ENCODE measurements at regions not wholly inside any gene's neighbourhood (a gene's known extent, or its start where the extent isn't known, plus 50 kb on each side); places are given as distances from the start of the nearest gene placed in this dataset.

- Histone ChIP-seq H3K4me1 (peaks cover 0 to 36% (median 4%) of the 10 kb centered on the region in 10 experiments; a peak in 6 of 20 replicates), H3K27ac (no peak overlapping the region)
Measured at GRCh38 chr1:183734543-183735036, 70.3 kb upstream of the RGL1 start.

GRCh38 chr1:183733715-183734114 lies 71.2 kb upstream of the RGL1 start:
- Histone ChIP-seq H3K4me2 (no peak overlapping the region), H3K9me3 (replicated peaks in 1 of 11) (0 out of 22 replicates have a peak, but pooled peaks cover 0 to 3% (median 0%) of the 10 kb centered on the region in 11 experiments), H3K9ac (no peak overlapping the region), H4K20me1 (no peaks in the 10 kb centered on the region), H3K4me1 (peaks cover 0 to 36% (median 4%) of the 10 kb centered on the region in 10 experiments; a peak in 6 of 20 replicates), H3K4me3 (no peak overlapping the region), H3K27me3 (no peaks in the 10 kb centered on the region), H3K36me3 (no peaks in the 10 kb centered on the region), H3K27ac (no peak overlapping the region)
- TF ChIP-seq Cebpa-rat (IDR thresholded peaks at IDR 0.05), result no peak

More at GRCh38 chr1:183734543-183735036, 70.3 kb upstream of the RGL1 start:
- Histone ChIP-seq H3K36me3 (no peaks in the 10 kb centered on the region), H3K9ac (no peak overlapping the region), H3K4me3 (no peak overlapping the region), H3K4me2 (peak overlapping the region in 2 of 11 experiments; percentile 24 to 30; a peak in 2 of 22 replicates), H3K27me3 (no peaks in the 10 kb centered on the region), H4K20me1 (no peaks in the 10 kb centered on the region), H3K9me3 (replicated peaks in 1 of 11) (0 out of 22 replicates have a peak, but pooled peaks cover 0 to 3% (median 0%) of the 10 kb centered on the region in 11 experiments)
- no peak for TF ChIP-seq Cebpa-rat (IDR thresholded peaks at IDR 0.05)

GRCh38 chr1:183732236-183732880 lies 72.6 kb upstream of the RGL1 start:
- H3K4me2 ChIP-seq, result no peak overlapping the region
- no peak overlapping the region for H3K27ac ChIP-seq
- peaks cover 0 to 8% (median 0%) of the 10 kb centered on the region in 11 experiments; a peak in 3 of 22 replicates for H3K9me3 ChIP-seq (replicated peaks in 1 of 11)
- TF ChIP-seq Cebpa-rat (IDR thresholded peaks at IDR 0.05), result no peak
- no peaks in the 10 kb centered on the region for H4K20me1 ChIP-seq
- no peak overlapping the region for H3K4me3 ChIP-seq
- H3K4me1 ChIP-seq, result peaks cover 0 to 36% (median 4%) of the 10 kb centered on the region in 10 experiments; a peak in 6 of 20 replicates
- H3K36me3 ChIP-seq, result no peaks in the 10 kb centered on the region
- H3K27me3 ChIP-seq, result no peaks in the 10 kb centered on the region
- H3K9ac ChIP-seq, result no peak overlapping the region

DNA sequence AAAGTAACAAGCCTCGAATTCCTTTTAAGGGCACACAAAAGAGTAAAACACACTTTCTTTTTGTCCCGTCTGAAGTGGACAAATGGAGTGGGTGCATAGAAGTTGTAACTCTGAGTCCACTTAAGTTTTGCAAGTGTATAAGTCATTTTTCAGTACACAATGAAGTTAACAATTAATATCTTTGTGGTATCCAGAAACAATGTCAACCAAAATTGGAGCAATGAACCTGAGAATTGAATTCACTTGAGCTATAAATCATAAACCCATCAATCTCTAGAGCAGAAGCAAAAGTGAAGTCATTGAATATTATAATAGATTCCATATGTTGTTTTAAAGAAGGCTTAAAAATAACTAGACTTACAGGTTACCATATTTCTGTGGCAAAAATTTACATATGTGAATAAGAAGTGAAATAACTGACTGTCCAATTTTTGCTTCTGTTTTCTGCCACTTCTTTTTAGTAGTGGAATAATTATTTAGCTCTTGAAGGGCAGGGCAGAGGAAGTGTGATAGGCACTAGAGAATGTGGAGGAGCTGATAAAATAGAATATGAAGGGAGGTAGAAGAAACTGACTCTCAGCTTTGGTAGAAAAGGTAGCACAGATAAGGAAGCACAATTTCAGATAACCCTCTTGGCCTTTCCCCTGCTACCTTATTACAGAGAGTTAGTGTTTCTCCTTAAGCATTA lies 73.9 kb upstream of the RGL1 start:
- no peak overlapping the region for H3K4me3 ChIP-seq
- peak overlapping the region in 2 of 11 experiments; percentile 12 to 41; a peak in 3 of 22 replicates for H3K4me2 ChIP-seq
- no peak for TF ChIP-seq Cebpa-rat (IDR thresholded peaks at IDR 0.05)

GRCh38 chr1:183730107-183730724 lies 74.7 kb upstream of the RGL1 start:
- no peak overlapping the region for H3K9ac ChIP-seq
- H3K27ac ChIP-seq, result no peak overlapping the region
- H3K4me1 ChIP-seq, result peaks cover 0 to 25% (median 2%) of the 10 kb centered on the region in 10 experiments; a peak in 5 of 20 replicates
- H3K4me3 ChIP-seq, result no peak overlapping the region
- peaks cover 0 to 8% (median 0%) of the 10 kb centered on the region in 11 experiments; a peak in 3 of 22 replicates for H3K9me3 ChIP-seq (replicated peaks in 1 of 11)
- no peak for TF ChIP-seq Cebpa-rat (IDR thresholded peaks at IDR 0.05)
- 0 out of 22 replicates have a peak overlapping the region, but pooled peaks of 1 of the 11 experiments have one; percentile 41 for H3K4me2 ChIP-seq
- H4K20me1 ChIP-seq, result no peaks in the 10 kb centered on the region
- no peaks in the 10 kb centered on the region for H3K27me3 ChIP-seq
- H3K36me3 ChIP-seq, result no peaks in the 10 kb centered on the region

More for the DNA sequence above, 73.9 kb upstream of the RGL1 start:
- no peaks in the 10 kb centered on the region for H3K36me3 ChIP-seq
- H3K9me3 ChIP-seq (replicated peaks in 1 of 11), result peaks cover 0 to 8% (median 0%) of the 10 kb centered on the region in 11 experiments; a peak in 3 of 22 replicates
- no peaks in the 10 kb centered on the region for H4K20me1 ChIP-seq
- H3K9ac ChIP-seq, result no peak overlapping the region
- H3K27ac ChIP-seq, result no peak overlapping the region
- no peaks in the 10 kb centered on the region for H3K27me3 ChIP-seq
- peaks cover 0 to 33% (median 4%) of the 10 kb centered on the region in 10 experiments; a peak in 6 of 20 replicates for H3K4me1 ChIP-seq

DNA sequence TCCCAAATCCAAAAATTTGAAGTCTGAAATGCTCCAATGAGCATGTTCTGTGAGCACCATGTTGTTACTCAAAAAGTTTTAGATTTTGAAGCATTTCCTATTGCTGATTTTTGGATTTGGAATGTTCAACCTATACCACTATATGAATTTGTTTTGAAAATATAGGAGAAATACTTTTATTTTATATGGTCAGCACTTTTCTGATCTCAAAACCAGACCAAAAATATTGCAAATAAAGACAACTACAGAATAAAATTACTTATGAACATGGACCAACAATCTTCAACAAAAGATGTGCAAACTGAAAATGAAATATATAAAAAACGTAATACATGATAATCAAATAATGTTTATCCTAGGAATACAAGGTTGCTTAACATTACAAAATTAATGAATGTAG lies 73.7 kb upstream of the APOBEC4 start:
- H3K9me3 ChIP-seq (replicated peaks in 1 of 11), result peaks cover 0 to 18% (median 0%) of the 10 kb centered on the region in 11 experiments; a peak in 8 of 22 replicates
- no peak overlapping the region for H3K4me2 ChIP-seq
- no peaks in the 10 kb centered on the region for H4K20me1 ChIP-seq
- H3K4me3 ChIP-seq, result no peak overlapping the region
- no peaks in the 10 kb centered on the region; a peak in 1 of 22 replicates for H3K36me3 ChIP-seq
- H3K27ac ChIP-seq, result no peak overlapping the region
- peaks cover 0 to 14% (median 0%) of the 10 kb centered on the region in 10 experiments; a peak in 2 of 20 replicates for H3K4me1 ChIP-seq
- no peak overlapping the region for H3K9ac ChIP-seq
- H3K27me3 ChIP-seq, result no peaks in the 10 kb centered on the region
- TF ChIP-seq Cebpa-rat (IDR thresholded peaks at IDR 0.05), result no peak

- Histone ChIP-seq H4K20me1 (no peaks in the 10 kb centered on the region), H3K4me2 (no peak overlapping the region), H3K9ac (no peak overlapping the region), H3K9me3 (replicated peaks in 1 of 11) (peaks cover 0 to 18% (median 0%) of the 10 kb centered on the region in 11 experiments; a peak in 8 of 22 replicates), H3K36me3 (no peaks in the 10 kb centered on the region; a peak in 1 of 22 replicates), H3K27ac (no peak overlapping the region), H3K4me1 (no peaks in the 10 kb centered on the region), H3K4me3 (no peak overlapping the region), H3K27me3 (no peaks in the 10 kb centered on the region)
- TF ChIP-seq Cebpa-rat (IDR thresholded peaks at IDR 0.05), result no peak
Measured at GRCh38 chr1:183724350-183725042, 71.4 kb upstream of the APOBEC4 start.

DNA sequence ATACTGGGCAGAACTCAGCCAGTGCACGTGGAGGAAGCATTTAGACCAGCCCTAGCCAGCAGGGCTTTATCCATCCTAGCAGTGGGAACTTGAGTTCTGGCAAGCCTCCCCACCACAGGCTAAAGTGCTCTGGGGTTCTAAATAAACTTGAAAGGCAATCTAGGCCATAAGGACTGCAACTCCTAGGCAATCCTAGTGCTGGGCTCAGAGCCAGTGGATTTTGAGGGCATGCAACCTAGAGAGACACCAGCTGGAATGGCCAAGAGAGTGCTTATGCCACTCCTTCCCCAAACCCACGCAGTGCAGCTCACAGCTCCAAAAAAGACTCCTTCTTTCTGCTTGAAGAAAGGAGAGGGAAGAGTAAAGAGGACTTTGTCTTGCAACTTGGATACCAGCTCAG lies 70.5 kb upstream of the APOBEC4 start:
- no peaks in the 10 kb centered on the region for H4K20me1 ChIP-seq
- no peak overlapping the region for H3K4me3 ChIP-seq
- no peak overlapping the region for H3K9ac ChIP-seq
- no peaks in the 10 kb centered on the region; a peak in 1 of 22 replicates for H3K36me3 ChIP-seq
- H3K4me1 ChIP-seq, result no peaks in the 10 kb centered on the region
- H3K27me3 ChIP-seq, result no peaks in the 10 kb centered on the region
- H3K27ac ChIP-seq, result no peak overlapping the region
- no peak overlapping the region for H3K4me2 ChIP-seq
- H3K9me3 ChIP-seq (replicated peaks in 1 of 11), result peaks cover 0 to 18% (median 0%) of the 10 kb centered on the region in 11 experiments; a peak in 8 of 22 replicates
- no peak for TF ChIP-seq Cebpa-rat (IDR thresholded peaks at IDR 0.05)

Measured in BLaER1 treated with 17β-estradiol and CSF1 and Interleukin-3, amounts not matched to agents 10 nM and 100 nM (cell line).